ES-I3 (cell line): ENCODE measurements at regions not wholly inside any gene's neighbourhood (a gene's known extent, or its start where the extent isn't known, plus 50 kb on each side); places are given as distances from the start of the nearest gene placed in this dataset.

ENCODE experiments used
- H3K36me3 ChIP-seq: 2 replicates; pipeline ENCODE4 v1.6.1; 2013; ENCODE audit warnings: mild to moderate bottlenecking, low read length, control low read depth, moderate library complexity; ENCODE audit not compliant: insufficient read depth
- H3K4me1 ChIP-seq: 2 replicates; pipeline ENCODE4 v1.6.1; 2013; ENCODE audit warnings: mild to moderate bottlenecking, control low read depth, low read length; ENCODE audit not compliant: insufficient read depth
- H3K9ac ChIP-seq: 2 replicates; pipeline ENCODE4 v1.6.1; 2013; ENCODE audit warnings: low read depth, mild to moderate bottlenecking, low read length, moderate library complexity
- H3K9me3 ChIP-seq: 2 replicates; pipeline ENCODE4 v1.6.1; 2013; ENCODE audit warnings: mild to moderate bottlenecking, low read length, moderate library complexity; ENCODE audit not compliant: control insufficient read depth, insufficient read depth

DNA sequence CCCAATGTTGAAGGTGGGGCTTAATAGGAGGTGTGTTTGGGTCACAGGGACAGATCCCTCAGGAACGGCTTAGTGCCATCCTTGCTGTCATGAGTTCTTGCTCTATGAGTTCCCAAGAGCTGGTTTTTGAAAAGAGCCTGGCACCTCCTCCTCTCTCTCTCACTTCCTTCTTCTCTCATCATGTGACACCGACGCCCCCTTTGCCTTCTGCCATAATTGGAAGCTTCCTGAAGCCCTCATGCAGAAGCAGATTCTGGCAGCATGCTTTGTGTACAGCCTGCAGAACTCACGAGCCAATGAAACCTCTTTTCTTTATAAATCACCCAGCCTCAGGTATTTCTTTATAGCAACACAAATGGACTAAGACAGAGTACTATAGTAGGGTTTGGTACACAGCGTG is 100.4 kb upstream of the SH3BP4 start:
- Histone ChIP-seq H3K36me3 (no peaks in the 10 kb centered on the region), H3K9me3 (no peaks in the 10 kb centered on the region; the same call in 1 of the 2 replicates), H3K4me1 (0 out of 2 replicates have a peak, but pooled peaks cover 8% of the 10 kb centered on the region), H3K9ac (no peak overlapping the region)

DNA sequence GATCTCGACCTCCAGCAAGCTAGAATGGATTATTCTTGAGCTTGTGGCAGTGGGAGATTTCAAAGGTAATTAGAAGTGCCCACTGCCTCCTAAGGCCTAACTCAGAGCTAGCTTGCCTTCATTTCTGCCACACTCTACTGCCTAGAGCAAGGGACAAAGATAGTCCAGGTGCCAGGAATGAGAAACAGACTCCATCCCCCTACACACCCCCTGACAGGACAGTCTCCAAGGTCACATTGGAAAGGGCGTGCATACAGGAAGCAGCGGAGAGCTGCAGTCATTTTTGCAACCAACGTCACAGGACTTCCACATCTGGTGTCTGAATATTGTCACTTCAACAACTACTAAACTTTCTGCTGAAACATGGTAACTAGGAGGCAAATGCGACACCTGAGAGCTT is 101.0 kb upstream of the SH3BP4 start:
- H3K36me3 ChIP-seq = no peaks in the 10 kb centered on the region
- H3K4me1 ChIP-seq = 0 out of 2 replicates have a peak, but pooled peaks cover 8% of the 10 kb centered on the region
- H3K9me3 ChIP-seq = no peaks in the 10 kb centered on the region; the same call in 1 of the 2 replicates
- no peak overlapping the region for H3K9ac ChIP-seq

DNA sequence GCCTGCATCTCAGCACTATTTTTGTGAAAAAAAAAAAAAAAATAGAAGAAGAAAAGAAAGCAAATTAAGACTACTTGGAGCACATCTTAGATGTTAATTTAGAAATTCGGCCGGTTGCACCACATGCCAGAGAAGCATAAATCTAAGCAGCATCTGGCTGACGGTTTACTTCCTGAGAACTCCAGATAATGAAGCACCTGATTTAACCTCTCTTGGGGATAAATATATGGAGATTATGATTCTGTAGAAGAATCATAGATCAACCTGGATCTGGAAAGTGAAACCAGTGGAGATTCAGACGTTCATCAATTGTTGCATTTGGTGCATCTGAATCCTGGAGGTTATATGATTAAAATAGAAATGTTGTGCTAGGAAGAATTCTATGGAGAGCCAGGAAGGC is 102.1 kb upstream of the SH3BP4 start:
- H3K36me3 ChIP-seq = no peaks in the 10 kb centered on the region
- H3K4me1 ChIP-seq = 0 out of 2 replicates have a peak, but pooled peaks cover 8% of the 10 kb centered on the region
- no peaks in the 10 kb centered on the region for H3K9me3 ChIP-seq
- no peak overlapping the region for H3K9ac ChIP-seq

DNA sequence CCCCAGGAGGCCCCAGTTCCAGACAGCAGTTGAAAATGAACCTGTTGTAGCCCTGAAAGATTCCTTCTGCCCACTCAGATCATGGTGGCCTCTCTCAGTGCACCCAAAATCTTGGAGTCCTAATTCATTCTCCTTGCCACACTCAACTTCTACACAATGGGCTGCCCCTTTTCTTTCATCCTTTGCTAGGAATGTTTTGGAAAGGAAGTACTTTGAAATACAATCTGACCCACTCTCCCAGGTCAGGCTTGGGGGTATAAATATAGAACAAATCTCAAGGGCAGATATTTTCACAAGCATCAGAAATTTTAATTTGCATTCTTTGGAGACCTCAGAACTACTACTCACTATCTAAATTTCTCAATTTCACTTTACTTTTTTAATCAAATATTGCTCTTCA is 103.2 kb upstream of the SH3BP4 start:
- H3K9me3 ChIP-seq = no peaks in the 10 kb centered on the region
- no peaks in the 10 kb centered on the region for H3K36me3 ChIP-seq
- H3K9ac ChIP-seq = no peak overlapping the region
- H3K4me1 ChIP-seq = 0 out of 2 replicates have a peak, but pooled peaks cover 8% of the 10 kb centered on the region

DNA sequence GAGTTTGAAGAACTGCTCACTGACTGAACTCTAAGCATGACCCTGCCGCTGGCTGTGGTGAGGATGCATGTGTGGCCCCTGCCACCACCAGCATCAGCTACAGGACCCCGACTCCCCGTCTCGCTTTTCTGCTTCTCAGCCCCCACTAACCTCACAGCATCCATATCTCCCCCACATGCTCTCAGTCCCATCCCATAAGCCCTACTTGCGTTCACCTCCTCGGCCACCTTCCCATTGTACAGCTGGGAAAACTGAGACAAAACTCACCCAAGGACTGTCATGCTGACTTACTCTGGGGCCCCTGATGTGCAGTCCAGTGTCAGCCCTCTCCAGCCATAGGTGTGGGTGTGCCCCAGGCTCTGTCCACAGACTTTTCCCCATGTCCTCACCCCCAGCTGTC is 104.2 kb upstream of the SH3BP4 start:
- H3K9ac ChIP-seq = no peak overlapping the region
- no peaks in the 10 kb centered on the region for H3K36me3 ChIP-seq
- H3K9me3 ChIP-seq = no peaks in the 10 kb centered on the region

DNA sequence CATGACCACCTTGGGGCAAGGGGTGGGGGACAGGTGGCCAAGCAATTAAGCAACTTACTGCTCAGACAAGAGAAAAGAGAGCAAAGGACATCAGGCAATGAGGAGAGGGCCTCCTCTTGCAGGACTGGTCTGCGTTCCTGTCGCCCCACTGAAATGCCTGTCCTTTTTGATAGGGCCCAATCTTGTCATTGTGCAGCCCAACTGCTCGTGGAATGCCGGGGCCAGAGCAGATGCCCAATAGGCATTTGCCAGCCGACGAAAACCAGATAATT is 104.5 kb upstream of the SH3BP4 start:
- Histone ChIP-seq H3K9me3 (no peaks in the 10 kb centered on the region), H3K36me3 (no peaks in the 10 kb centered on the region), H3K4me1 (0 out of 2 replicates have a peak, but pooled peaks cover 8% of the 10 kb centered on the region)

More for the DNA sequence above, 104.2 kb upstream of the SH3BP4 start:
- 0 out of 2 replicates have a peak, but pooled peaks cover 8% of the 10 kb centered on the region for H3K4me1 ChIP-seq

DNA sequence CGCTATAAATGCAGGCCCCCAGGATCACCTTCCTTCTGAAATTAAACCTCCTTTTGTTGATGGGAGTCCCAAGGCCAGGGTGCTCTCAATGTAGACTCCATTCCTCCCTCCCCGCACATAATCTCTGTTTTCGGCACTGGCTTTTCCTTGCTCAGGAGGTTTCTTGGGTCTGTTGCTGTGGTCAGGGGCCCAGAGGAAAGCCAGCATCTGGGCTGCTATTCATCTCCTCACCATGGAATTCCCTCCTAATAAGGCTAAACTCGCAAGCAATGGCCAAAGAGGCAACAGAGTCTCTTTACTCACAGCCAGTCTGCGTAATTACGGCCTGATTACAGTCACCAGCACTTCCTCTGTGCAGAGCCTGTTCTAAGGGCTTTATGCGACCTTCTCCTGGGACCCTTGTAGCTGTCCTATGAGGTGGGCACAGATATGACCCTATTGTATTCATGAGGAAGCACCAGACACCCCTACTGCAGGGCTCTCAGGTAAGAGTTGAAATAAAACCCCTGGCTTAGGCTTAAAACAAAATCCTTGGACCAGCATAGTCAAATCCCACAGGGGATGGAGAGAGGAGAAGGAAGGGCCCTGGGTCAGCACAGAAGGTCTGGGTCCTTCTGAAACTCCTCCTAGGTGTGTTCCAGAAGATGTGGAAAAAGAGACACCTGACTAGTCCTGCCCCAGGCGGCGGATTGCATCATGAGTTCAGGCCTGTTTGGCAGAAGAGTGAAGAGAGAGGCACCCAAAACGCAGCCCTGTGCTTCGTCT is 105.0 kb upstream of the SH3BP4 start:
- Histone ChIP-seq H3K9me3 (no peaks in the 10 kb centered on the region), H3K36me3 (no peaks in the 10 kb centered on the region), H3K9ac (no peak overlapping the region), H3K4me1 (0 out of 2 replicates have a peak, but pooled peaks cover 8% of the 10 kb centered on the region)

More for the DNA sequence above, 104.5 kb upstream of the SH3BP4 start:
- no peak overlapping the region for H3K9ac ChIP-seq

DNA sequence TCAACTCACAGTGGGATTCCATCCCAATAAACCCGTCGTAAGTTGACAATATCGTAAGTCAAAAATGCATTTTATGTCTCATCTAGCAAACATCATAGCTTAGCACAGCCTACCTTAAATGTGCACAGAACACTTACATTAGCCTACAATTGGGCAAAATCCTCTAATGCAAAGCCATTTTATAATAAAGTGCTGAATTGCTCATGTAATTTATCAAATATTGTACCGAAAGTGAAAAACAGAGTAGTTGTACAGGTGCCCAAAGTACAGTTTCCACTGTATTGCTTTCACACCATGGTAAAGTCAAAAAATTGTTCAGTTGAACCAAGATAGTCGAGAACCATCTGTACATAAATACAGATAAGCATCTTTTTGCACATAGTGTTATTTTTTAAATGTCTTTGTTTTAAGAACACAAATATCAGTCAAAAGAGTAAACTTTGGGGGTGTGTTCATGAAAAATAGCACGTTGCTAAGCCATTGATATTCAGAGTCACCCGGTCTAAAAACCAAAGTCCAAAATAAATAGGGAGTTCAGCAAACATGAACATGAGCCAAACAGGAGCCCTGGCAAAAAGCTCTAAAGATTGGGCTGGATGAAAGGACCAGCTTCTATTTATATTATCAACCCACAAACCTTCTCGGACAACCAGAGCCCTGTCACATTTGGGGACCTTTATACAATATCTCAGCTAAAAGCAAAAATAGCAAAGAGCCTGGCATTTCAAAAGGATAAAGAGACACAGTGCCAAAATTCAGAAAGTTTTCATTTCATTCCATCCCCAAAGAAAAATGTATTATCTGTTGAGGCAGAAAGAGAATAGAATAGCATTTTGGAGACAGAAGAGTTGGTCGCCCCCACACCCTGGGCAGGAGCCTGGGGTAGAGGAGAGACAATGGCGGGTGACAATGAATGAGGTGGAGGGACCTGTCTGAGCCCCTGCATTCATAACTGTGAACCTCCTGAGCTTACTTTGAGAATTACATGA is 105.9 kb upstream of the SH3BP4 start:
- no peaks in the 10 kb centered on the region for H3K36me3 ChIP-seq
- H3K9me3 ChIP-seq = no peaks in the 10 kb centered on the region
- H3K9ac ChIP-seq = no peak overlapping the region
- peaks cover 17% of the 10 kb centered on the region; the same call in 1 of the 2 replicates for H3K4me1 ChIP-seq

DNA sequence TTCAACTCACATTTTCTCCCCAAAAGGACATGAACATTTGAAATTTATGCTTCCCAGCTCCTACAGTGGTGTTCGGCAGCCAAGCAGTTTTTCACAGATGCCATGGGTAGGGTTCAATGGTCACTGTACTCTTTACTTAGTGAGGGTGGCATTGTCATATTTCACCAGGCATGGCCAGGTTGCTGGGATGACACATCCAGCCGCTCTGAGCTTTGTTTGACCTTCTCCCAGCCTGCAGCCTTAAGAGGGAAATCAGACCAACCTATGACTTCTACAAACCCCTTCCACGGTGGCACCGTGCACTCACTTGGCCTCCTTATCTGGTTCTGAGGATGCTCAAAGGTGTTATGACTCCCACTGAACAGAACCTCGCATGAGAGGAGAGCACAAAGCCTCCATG is 108.4 kb upstream of the SH3BP4 start:
- Histone ChIP-seq H3K9ac (no peak overlapping the region), H3K36me3 (no peaks in the 10 kb centered on the region), H3K4me1 (peaks cover 29% of the 10 kb centered on the region; the same call in 1 of the 2 replicates), H3K9me3 (no peaks in the 10 kb centered on the region)

DNA sequence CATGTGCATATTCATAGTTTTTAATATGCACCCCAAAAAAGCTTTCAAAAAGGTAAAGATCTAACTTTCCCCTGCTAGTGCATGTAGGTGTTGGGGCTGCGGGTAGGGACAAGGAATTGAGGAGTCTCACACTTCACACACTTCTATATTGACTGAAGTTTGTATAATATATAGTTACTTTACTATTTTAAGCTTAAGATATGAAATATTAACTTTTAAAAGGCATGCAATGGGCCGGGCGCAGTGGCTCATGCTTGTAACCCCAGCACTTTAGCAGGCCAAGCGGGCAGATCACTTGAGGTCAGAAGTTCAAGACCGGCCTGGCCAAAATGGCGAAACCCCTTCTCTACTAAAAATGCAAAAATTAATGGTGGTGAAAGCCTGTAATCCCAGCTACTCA is 109.1 kb upstream of the SH3BP4 start:
- H3K36me3 ChIP-seq = no peaks in the 10 kb centered on the region
- peaks cover 26% of the 10 kb centered on the region; the same call in 1 of the 2 replicates for H3K4me1 ChIP-seq
- no peak overlapping the region for H3K9ac ChIP-seq
- no peaks in the 10 kb centered on the region for H3K9me3 ChIP-seq

DNA sequence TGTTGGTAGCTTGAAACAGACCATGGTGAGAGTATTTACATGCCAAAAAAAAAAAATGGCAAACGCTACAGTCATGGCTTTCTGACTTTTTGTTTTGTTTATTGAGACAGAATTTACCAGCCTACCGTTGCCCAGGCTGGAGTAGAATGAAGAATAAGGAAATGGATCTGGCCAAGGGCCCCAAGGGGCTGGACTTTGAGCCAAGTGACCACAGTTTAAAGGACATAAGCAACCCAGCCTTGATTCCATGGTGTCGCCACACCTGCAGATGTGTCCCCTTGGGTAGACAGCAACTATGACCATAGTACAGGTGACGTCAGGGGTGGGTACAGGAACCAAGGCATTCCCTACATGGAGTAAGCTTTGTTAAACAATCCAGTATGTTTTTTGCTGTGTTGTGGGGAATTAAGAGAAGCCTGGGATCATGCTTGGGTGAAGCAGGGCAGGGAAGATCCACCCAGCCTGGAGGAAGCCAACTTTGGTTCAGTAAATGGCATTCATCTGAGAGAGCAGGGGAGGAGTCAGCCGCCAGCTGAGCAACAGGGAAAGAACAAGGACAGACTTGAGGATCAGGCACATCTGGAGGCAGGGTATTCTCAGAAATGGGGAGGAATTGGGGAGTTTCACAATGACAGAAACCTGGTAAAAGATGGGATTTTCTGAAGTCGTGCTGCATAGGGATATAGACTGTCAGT is 110.3 kb upstream of the SH3BP4 start:
- no peaks in the 10 kb centered on the region for H3K36me3 ChIP-seq
- H3K9me3 ChIP-seq = no peaks in the 10 kb centered on the region
- no peak overlapping the region for H3K9ac ChIP-seq
- H3K4me1 ChIP-seq = peaks cover 26% of the 10 kb centered on the region; the same call in 1 of the 2 replicates

DNA sequence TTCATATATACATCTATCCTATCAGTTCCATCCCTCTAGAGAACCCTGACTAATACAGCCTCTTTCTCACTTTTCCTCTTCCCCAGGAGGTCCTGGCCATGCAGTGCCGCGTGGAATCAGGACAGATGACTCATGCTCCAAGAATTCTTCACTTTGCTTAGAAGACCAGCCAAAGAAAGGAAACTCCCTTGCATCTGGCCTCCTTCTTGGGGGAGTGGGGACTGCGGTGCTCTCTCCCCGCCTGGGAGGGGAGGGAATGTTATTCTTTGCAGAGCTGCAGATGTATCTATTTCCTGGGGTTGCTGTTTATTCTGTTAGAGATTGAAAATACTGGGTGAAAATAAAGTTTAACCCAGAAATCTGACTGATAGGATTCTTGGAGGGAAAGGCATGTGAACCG is 111.5 kb upstream of the SH3BP4 start:
- no peaks in the 10 kb centered on the region for H3K9me3 ChIP-seq
- no peaks in the 10 kb centered on the region for H3K36me3 ChIP-seq
- no peak overlapping the region for H3K9ac ChIP-seq
- peaks cover 26% of the 10 kb centered on the region; the same call in 1 of the 2 replicates for H3K4me1 ChIP-seq

DNA sequence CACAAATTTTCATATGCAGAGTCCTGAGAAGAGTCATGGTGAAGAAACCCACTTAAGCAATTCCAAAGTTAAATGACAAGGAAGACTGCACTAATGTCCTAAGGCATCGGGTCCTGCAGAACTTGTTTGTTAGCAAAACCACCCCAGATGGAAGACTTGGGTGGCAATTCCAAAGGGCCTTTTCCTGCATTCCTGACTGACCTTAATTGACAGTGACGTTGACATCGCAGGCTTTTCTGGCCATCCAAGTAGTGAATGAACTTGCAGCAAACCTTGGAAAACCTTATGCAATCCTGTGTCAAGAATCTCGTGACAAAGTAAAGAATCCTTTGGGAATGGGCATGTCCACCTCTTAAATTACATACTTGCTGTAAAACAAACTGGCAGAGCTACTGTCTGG is 112.5 kb upstream of the SH3BP4 start:
- no peak overlapping the region for H3K9ac ChIP-seq
- peaks cover 26% of the 10 kb centered on the region; the same call in 1 of the 2 replicates for H3K4me1 ChIP-seq
- H3K36me3 ChIP-seq = no peaks in the 10 kb centered on the region
- no peaks in the 10 kb centered on the region for H3K9me3 ChIP-seq

DNA sequence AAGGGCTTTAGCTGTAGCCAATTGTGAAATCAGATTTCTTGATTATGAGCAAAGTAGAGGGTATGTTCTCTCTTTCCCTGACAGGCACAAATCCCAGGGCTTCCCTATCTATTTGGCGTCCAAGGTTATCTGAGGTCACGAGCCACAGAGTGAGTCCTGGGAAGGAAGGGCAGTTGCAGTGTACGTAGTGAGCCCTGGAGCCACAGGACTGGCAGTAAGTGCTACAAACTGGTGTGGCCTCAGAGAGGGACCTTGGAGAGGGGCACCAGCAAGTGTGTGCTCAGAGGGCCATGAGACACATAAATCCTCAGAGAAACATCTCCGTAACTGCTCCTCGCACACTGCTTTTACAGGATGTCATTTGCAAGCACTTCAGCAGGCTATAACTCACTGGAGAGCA is 115.5 kb upstream of the SH3BP4 start:
- H3K4me1 ChIP-seq = peaks cover 21% of the 10 kb centered on the region; the same call in 1 of the 2 replicates
- H3K9ac ChIP-seq = no peak overlapping the region
- H3K36me3 ChIP-seq = no peaks in the 10 kb centered on the region
- H3K9me3 ChIP-seq = no peaks in the 10 kb centered on the region
